HG02571 (cell line): ENCODE measurements at regions not wholly inside any gene's neighbourhood (a gene's known extent, or its start where the extent isn't known, plus 50 kb on each side); places are given as distances from the start of the nearest gene placed in this dataset.
"Not testable (repeated sequence)": the region's sequence is repeated elsewhere in the genome, so short reads cannot be mapped to it uniquely, and the experiment has no call there.

Experiments used
- ATAC-seq: cut with Tn5 transposase; IDR thresholded peaks from one replicate; pipeline ENCODE4 v1.9.1; 2021; ENCODE audit warnings: mild to moderate bottlenecking, moderate library complexity; ENCODE audit not compliant: unreplicated experiment

DNA sequence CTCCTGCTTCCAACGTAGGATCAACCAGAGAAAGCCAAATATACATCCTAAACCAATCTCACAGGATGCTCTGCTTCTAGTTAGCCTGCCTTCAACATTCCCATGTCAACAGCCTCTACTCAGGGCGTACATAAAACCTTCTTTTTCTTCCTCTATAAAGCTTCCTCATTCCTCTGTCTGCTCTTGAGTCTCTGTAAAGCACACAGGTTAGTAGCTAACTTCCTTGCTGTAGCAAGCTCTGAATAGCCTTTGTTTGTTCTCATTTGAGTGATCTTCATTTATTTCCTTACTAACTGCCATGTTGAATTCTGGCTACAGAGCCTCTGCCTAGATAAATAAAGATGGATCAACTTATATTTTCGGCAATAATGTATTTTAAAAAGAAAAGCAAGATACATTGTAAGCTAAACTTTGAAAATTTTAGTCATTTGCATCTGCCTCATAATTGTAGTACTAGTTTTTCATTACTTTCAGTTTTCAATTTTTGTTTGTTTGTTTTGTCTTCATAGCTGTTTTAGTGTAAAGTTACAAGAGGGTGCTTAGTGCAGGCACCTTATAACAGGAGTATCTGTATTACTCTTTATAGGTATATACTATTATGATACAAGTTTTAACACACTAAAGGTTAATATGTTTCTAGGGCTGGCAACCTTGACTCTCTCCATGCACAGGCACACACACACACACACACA lies 498.2 kb downstream of the PYDC2 start:
- peak; percentile 61 for ATAC-seq

DNA sequence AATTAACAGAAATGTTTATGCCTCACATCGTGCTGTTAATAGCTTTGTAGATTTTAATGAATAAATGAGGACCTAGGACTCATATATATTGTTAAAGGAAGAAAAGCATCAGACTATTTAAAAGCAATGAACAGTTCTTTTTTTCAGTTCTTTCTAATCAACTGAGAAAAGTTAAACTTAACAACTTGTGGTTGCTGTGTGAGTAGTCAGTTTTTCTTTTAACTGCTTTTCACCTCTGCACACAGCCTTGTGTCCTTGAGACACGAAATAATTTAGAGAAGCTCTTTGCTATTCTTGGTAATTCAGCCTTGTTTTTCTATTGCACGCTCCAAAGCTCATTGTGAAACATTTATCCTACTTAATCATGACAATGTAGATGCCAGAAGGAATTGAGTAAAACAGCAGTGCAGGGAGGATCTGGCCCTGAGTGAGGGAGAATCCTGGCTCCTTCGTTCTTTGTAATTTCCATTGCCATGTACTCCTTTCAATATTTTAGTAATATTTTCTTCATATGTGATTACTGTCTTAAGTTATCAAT lies 499.0 kb downstream of the PYDC2 start:
- ATAC-seq: no peak

GRCh38 chr3:191961022-191961421 lies 500.1 kb downstream of the PYDC2 start:
- ATAC-seq: no peak

DNA sequence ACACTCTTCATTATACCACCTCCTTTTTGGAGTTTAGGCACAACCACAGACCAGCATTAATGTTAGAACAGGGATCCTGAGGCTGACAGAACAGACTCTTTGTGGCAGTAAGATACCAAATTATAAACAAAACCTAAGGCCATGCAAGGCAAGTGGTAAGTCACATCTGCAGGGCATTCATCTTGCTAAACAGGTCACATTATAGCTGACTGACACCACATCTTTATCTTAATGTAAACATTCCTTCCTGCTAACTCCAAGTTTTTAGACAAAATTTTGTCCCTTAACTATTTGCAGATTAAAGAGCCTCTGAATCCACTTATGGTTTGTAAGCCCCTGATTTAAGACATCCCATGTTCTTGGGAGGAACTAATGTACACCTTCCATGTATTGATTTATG lies 500.6 kb downstream of the PYDC2 start:
- no peak for ATAC-seq

- ATAC-seq: no peak
Measured at GRCh38 chr3:191962324-191962723, 501.4 kb downstream of the PYDC2 start.

DNA sequence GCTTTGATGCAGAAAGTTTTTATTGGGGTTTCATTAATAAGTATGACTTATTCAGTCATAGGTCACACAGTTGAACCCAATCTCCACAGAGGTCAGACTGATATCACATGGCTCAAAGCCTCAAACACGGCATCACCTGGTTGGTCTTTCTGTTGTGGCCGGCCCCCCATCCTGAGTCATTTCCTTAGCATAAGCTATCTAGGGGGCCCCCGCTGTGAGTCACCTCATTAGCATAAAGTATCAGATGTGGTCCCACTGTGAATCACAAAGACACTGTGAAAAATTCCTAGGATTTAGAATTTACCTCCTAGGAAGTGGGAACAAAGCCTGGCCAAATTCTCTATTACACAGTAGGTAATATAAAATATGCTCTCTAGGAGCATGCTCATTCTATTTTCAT lies 502.2 kb downstream of the PYDC2 start:
- ATAC-seq: no peak

DNA sequence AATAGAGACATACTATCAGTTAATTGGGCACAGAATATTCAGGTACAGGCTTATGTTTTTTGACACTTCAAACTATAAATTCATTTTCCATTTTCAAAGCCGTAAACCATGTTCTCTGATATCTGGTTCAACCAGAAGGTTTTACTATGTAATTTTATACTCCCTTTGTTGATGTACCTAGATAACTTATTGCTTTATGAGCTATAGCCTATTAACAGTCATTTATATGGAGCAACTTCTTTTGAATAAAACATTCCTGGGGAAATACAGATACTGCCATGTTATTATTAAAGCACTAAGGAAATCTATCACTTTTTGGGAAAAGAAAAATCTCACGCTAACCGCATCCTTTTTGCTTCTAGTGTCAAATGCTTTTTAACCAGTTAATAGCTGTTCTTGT lies 505.6 kb downstream of the PYDC2 start:
- no peak for ATAC-seq

GRCh38 chr3:191968299-191968698 lies 507.3 kb downstream of the PYDC2 start:
- no peak for ATAC-seq

DNA sequence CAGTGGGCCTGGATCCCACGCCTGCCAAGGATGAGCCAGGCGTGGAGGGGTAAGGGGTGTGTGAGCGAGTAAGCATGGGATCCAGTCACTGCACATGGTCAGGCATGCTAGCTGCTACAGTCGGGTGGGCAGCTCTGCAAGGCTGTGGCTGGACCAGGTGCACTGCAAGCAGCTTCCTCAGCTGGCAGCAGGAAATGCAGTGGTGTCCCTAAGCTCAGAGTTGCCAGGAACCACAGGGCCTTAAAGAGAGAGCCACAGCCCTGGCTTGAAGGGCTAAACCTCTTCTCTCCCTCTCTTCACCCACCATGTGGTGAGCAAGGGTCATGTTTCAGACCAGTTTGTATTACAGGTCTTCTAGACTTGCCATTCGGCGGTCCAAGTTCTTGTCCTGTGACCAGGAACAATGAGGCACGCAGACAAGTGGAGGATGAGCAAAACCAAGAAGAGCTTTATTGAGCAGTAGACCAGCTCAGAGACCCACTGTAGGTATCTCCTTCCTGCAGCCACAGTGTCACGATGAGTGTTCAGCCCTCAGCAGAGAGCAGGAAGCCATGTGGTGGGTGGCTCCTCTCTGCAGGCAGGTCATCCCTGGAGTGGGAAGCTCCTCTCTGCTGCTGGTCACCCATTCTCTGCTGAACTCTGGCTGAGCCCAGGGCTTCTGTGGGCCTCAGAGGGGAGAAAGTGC lies 511.9 kb downstream of the PYDC2 start:
- ATAC-seq: no peak

DNA sequence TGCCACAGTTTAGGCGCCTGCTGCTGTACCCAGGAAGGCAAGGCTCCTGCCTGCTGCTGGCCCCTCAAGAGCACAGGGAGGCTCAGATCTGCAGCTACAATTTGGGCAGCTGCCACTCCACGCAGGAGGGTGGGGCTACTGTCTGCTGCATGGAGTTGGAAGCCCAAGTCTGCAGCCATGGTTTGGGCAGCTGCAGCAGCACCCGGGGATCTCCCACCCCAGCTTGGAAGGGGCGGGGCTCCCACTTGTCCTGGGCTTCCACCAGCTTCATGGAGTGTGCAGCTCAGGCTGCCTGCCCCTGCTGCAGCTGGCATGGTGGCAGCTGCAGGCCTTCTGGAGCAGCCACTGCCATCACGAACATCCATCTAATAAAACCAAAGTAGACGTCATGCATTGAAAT lies 512.9 kb downstream of the PYDC2 start:
- ATAC-seq: no peak

DNA sequence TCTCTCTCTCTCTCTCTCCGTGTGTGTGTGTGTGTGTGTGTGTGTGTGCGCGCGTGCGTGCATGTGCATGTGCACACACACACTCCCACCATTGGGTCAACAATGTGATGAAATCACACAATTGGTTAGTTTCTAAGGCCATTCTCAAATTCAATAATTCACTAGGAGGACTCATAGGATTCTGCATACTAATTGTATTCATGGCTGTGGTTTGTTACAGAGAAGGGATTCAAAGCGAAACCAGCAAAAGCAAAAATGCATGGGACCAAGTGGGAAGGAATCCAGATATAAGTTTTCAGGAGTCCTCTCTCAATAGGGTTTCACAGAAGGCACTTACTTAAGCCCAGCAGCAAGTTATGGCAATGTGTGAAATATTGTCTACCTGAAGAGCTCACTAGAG lies 515.0 kb downstream of the PYDC2 start:
- no peak for ATAC-seq

- ATAC-seq: no peak
Measured at GRCh38 chr3:191980443-191980842, 519.5 kb downstream of the PYDC2 start.

- no peak for ATAC-seq
Measured at GRCh38 chr3:191982481-191982880, 521.5 kb downstream of the PYDC2 start.

- no peak for ATAC-seq
Measured at GRCh38 chr3:191985691-191986090, 524.7 kb downstream of the PYDC2 start.

DNA sequence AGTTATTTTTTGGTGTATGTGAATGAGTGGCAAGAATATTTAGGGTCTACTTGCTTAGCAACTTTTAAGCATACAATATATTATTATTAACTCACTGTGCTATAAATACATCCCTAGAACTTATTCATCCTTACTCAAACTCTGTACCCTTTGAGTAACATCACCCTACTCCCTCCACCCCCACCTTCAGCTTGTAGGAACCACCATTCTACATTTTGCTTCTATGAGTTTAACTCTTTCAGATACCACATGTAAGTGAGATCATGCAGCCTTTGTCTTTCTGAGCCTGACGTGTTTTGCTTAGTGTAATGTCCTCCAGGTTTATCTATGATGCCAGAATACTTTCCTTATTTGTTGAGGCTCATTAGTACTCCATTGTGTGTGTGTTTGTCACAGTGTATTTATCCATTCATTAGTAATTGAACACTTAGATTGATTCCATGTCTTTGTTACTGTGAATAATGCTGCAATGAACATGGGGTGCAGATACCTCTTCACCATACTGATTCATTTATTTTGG lies 526.9 kb downstream of the PYDC2 start:
- no peak for ATAC-seq

GRCh38 chr3:191993952-191994351 lies 533.0 kb downstream of the PYDC2 start:
- ATAC-seq: not testable (repeated sequence)

DNA sequence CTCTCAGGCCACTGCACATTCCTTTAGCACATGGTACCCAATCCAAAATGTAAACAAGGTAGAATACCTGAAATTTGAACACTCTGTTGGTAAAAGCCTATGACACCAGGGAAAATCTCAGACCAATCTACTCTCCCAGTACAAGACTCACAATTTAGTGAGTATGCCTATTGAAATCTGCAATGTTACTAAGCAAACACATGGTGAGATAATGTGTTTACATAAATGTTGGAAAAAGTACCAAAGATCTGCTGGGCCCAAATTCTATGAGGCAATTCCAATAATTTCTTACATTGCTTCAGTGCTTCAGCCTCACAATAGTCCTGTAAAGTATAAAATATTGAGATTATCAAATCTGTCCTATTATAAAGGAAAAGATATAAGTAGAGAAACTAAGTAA lies 536.1 kb downstream of the PYDC2 start:
- ATAC-seq: no peak

- no peak for ATAC-seq
Measured at GRCh38 chr3:191997579-191998268, 536.8 kb downstream of the PYDC2 start.

GRCh38 chr3:192001218-192001617 lies 540.3 kb downstream of the PYDC2 start:
- no peak for ATAC-seq

- no peak for ATAC-seq
Measured at GRCh38 chr3:192005989-192006388, 545.0 kb downstream of the PYDC2 start.

- ATAC-seq: no peak
Measured at GRCh38 chr3:192009903-192010302, 548.9 kb downstream of the PYDC2 start.

DNA sequence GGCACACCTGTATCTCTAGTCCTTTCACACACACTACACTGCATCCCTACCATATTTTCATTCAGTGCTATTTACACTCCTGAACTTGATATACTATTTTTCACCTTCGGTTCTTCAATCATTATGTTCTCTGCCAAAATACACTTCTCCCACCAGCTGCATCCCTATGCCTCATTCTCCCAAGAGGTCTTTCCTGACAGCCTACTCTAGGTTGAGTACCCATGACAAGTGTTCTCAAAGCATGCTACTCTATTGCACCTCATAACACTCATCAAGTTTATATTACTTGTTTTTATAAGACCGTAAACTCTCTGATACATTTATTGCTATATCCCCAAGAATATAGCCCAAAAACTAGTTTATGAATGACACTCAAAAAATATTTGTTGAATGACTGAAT lies 549.5 kb downstream of the PYDC2 start:
- ATAC-seq: no peak
